HG02870 (cell line): ENCODE measurements at regions not wholly inside any gene's neighbourhood (a gene's known extent, or its start where the extent isn't known, plus 50 kb on each side); places are given as distances from the start of the nearest gene placed in this dataset.
"Not testable (repeated sequence)": the region's sequence is repeated elsewhere in the genome, so short reads cannot be mapped to it uniquely, and the experiment has no call there.

Source experiments
- ATAC-seq: cut with Tn5 transposase; IDR thresholded peaks from one replicate; pipeline ENCODE4 v1.9.1; 2021; ENCODE audit warnings: mild to moderate bottlenecking, moderate library complexity; ENCODE audit not compliant: unreplicated experiment

GRCh38 chr10:108003576-108003975 lies 839.1 kb upstream of the SORCS1 start:
- no peak for ATAC-seq

- no peak for ATAC-seq
Measured at GRCh38 chr10:108003061-108003460, 838.6 kb upstream of the SORCS1 start.

GRCh38 chr10:108000365-108000764 lies 835.9 kb upstream of the SORCS1 start:
- no peak for ATAC-seq

GRCh38 chr10:107994621-107995270 lies 830.2 kb upstream of the SORCS1 start:
- ATAC-seq, result no peak

GRCh38 chr10:107986571-107986970 lies 822.1 kb upstream of the SORCS1 start:
- ATAC-seq, result no peak

GRCh38 chr10:107984581-107984980 lies 820.1 kb upstream of the SORCS1 start:
- no peak for ATAC-seq

- no peak for ATAC-seq
Measured at GRCh38 chr10:107984149-107984548, 819.6 kb upstream of the SORCS1 start.

- no peak for ATAC-seq
Measured at GRCh38 chr10:107978455-107978854, 813.9 kb upstream of the SORCS1 start.

- no peak for ATAC-seq
Measured at GRCh38 chr10:107971973-107972372, 807.5 kb upstream of the SORCS1 start.

- no peak for ATAC-seq
Measured at GRCh38 chr10:107971411-107971810, 806.9 kb upstream of the SORCS1 start.

GRCh38 chr10:107970512-107970911 lies 806.0 kb upstream of the SORCS1 start:
- no peak for ATAC-seq

- ATAC-seq, result no peak
Measured at GRCh38 chr10:107969936-107970335, 805.4 kb upstream of the SORCS1 start.

GRCh38 chr10:107966826-107967225 lies 802.3 kb upstream of the SORCS1 start:
- ATAC-seq, result no peak

- no peak for ATAC-seq
Measured at GRCh38 chr10:107952649-107953556, 788.4 kb upstream of the SORCS1 start.

- not testable (repeated sequence) for ATAC-seq
Measured at GRCh38 chr10:107950411-107951062, 786.0 kb upstream of the SORCS1 start.

GRCh38 chr10:107942826-107943225 lies 778.3 kb upstream of the SORCS1 start:
- no peak for ATAC-seq

GRCh38 chr10:107933076-107933475 lies 768.6 kb upstream of the SORCS1 start:
- no peak for ATAC-seq

- ATAC-seq, result no peak
Measured at GRCh38 chr10:107931808-107932207, 767.3 kb upstream of the SORCS1 start.

- no peak for ATAC-seq
Measured at GRCh38 chr10:107930037-107930436, 765.5 kb upstream of the SORCS1 start.

- no peak for ATAC-seq
Measured at GRCh38 chr10:107924458-107924857, 760.0 kb upstream of the SORCS1 start.

- ATAC-seq, result no peak
Measured at GRCh38 chr10:107919626-107920235, 755.2 kb upstream of the SORCS1 start.
